ENCODE measurements at regions not wholly inside any gene's neighbourhood (a gene's known extent, or its start where the extent isn't known, plus 50 kb on each side); places are given as distances from the start of the nearest gene placed in this dataset.
"Not testable (repeated sequence)": the region's sequence is repeated elsewhere in the genome, so short reads cannot be mapped to it uniquely, and the experiment has no call there.

GRCh38 chr13:59392328-59392727 lies 771.4 kb downstream of the DIAPH3 start:
- no peak for DNase-seq

GRCh38 chr13:59394496-59394895 lies 769.2 kb downstream of the DIAPH3 start:
- no peak for DNase-seq

GRCh38 chr13:59398127-59398526 lies 765.6 kb downstream of the DIAPH3 start:
- no peak for DNase-seq

- no peak for DNase-seq
Measured at GRCh38 chr13:59398661-59399060, 765.1 kb downstream of the DIAPH3 start.

- DNase-seq: no peak
Measured at GRCh38 chr13:59399513-59399912, 764.2 kb downstream of the DIAPH3 start.

- no peak for DNase-seq
Measured at GRCh38 chr13:59404331-59404730, 759.4 kb downstream of the DIAPH3 start.

- not testable (repeated sequence) for DNase-seq
Measured at GRCh38 chr13:59407251-59407650, 756.5 kb downstream of the DIAPH3 start.

- DNase-seq: no peak
Measured at GRCh38 chr13:59408738-59409137, 755.0 kb downstream of the DIAPH3 start.

GRCh38 chr13:59409211-59409610 lies 754.5 kb downstream of the DIAPH3 start:
- no peak for DNase-seq

GRCh38 chr13:59409634-59410200 lies 754.0 kb downstream of the DIAPH3 start:
- no peak for DNase-seq

- DNase-seq: no peak
Measured at GRCh38 chr13:59413126-59413525, 750.6 kb downstream of the DIAPH3 start.

GRCh38 chr13:59414006-59414405 lies 749.7 kb downstream of the DIAPH3 start:
- no peak for DNase-seq

- no peak for DNase-seq
Measured at GRCh38 chr13:59415498-59415897, 748.2 kb downstream of the DIAPH3 start.

- DNase-seq: no peak
Measured at GRCh38 chr13:59416561-59416960, 747.2 kb downstream of the DIAPH3 start.

- DNase-seq: no peak
Measured at GRCh38 chr13:59422646-59423045, 741.1 kb downstream of the DIAPH3 start.

GRCh38 chr13:59423708-59424340 lies 739.9 kb downstream of the DIAPH3 start:
- DNase-seq: no peak

GRCh38 chr13:59424661-59425060 lies 739.1 kb downstream of the DIAPH3 start:
- no peak for DNase-seq

- DNase-seq: no peak
Measured at GRCh38 chr13:59425211-59425741, 738.5 kb downstream of the DIAPH3 start.

GRCh38 chr13:59435024-59435423 lies 728.7 kb downstream of the DIAPH3 start:
- no peak for DNase-seq

GRCh38 chr13:59437544-59438301 lies 726.0 kb downstream of the DIAPH3 start:
- peak; percentile 4 for DNase-seq

- DNase-seq: no peak
Measured at GRCh38 chr13:59439776-59440428, 723.8 kb downstream of the DIAPH3 start.

- not testable (repeated sequence) for DNase-seq
Measured at GRCh38 chr13:59441068-59441467, 722.7 kb downstream of the DIAPH3 start.

GRCh38 chr13:59441596-59442280 lies 722.0 kb downstream of the DIAPH3 start:
- no peak for DNase-seq
